KBM-7 (cell line): ENCODE measurements at regions not wholly inside any gene's neighbourhood (a gene's known extent, or its start where the extent isn't known, plus 50 kb on each side); places are given as distances from the start of the nearest gene placed in this dataset.

Experiments
- DNase-seq: peaks from one replicate; pipeline ENCODE4 v3.0.0-alpha.2; 2015
- in situ Hi-C: fragments of 300-500 bp; cut with MboI; formaldehyde crosslinking; loops from 2 replicates; pipeline ENCODE4 v1.14.3; 2020; ENCODE audit warnings: low sequenced_read_pairs, low pct_unique_long_range_greater_than_20kb, mixed read lengths

DNA sequence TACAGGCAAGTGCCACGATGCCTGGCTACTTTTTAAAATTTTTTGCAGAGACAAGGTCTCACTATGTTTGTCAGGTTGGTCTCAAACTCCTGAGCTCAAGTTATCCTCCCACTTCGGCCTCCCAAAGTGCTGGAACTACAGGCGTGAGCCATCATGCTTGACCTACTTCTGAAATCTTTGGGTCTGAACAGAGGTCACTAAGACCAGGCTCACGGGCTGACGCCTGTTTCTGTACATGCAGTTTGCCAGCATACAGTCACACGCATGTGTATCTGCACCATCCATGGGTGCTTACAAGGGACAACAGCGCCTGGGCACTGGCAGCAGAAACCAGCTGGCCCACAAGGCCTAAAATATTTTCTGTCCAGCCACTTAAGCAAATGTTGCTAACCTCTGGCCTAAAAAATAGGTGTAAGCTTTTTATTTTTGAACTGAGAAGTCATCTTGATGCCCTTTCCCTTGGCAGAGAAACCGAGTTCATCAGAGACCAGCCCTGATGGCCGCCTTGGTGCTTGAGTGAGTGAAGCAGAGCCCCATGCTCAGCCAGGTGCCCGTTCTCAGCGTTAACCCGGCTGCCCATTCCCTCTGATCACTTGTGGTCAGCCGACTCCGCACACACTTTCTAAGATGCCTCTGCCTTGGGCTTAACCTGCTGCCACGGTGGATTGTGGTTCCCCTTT is 425.2 kb downstream of the OCA2 start:
- in situ Hi-C loops = no loop called here
- DNase-seq = no peak

GRCh38 chr15:27672537-27672936 is 426.6 kb downstream of the OCA2 start:
- DNase-seq = no peak
- in situ Hi-C loops = no loop called here

DNA sequence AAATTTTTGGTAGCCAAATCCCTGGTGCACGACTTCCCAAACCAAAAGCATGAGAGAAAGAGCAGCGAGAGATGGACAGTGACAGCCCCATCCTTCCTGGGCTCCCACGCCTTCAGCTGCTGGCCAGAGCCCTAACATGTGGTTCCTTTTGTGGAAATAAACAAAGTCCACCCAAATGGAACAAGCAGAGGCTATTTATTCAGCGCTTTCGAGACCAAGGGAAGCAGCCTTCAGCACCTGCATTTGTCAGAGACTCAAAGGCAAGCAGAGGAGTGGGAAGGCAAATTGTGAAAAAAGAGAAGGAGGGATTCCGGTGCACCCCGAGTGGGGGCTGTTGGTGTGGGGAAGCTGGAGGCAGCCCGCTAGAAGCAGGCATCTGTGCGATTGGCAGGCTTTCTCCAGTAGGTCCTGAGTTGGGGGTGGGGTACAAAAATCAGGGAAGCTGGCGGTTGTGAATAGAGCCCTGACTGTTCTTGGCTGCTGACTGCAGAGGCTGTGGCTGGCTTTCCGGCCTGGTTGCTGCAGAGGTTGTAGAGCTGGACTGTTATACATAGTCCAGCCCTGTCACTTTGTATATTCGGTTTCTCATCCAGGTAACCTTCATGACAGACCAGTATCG is 427.2 kb downstream of the OCA2 start:
- no peak for DNase-seq
- in situ Hi-C loops = no loop called here

GRCh38 chr15:27670486-27671209 is 428.5 kb downstream of the OCA2 start:
- no peak for DNase-seq
- in situ Hi-C loops = no loop called here

GRCh38 chr15:27669641-27670040 is 429.5 kb downstream of the OCA2 start:
- in situ Hi-C loops = no loop called here
- no peak for DNase-seq

DNA sequence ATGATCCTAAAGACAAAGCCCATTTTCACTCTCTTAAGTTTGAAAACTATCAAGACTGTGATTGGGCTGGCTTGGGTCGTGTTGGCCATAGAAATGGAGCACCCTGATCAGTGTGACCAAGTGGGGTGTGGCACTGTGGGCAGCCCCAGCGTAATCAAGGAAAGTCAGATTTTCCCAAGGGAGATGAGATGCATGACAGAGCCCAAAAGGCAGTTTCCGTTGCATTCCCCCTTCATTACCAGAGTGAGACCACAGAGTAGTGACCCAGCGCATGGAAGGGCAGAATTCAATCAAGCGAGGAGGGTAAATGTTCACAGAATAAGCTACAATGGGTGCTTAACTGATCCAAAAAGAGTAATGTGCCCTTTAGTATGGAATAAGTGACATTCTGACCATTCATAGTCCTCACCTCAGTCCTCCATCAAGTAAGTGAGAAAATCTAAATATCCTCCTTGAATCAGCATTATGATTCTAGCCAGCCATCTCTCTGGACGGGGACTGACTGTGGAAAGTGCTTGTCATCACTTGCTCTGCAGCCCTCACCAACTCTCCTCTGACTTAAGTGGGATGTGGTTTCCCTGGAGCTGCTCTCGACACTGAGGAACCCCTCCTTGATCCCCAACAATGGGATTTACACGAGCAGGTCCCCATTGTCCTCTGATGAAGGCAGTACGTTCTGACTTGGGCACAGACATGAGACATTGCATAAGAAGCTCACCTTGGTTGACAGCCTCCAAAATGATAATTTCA is 430.5 kb downstream of the OCA2 start:
- no peak for DNase-seq
- in situ Hi-C loops = no loop called here

GRCh38 chr15:27665002-27665401 is 434.1 kb downstream of the OCA2 start:
- DNase-seq = peak; percentile 37
- in situ Hi-C loops = no loop called here

- in situ Hi-C loops = no loop called here
Measured at GRCh38 chr15:27662892-27663291, 436.2 kb downstream of the OCA2 start.

DNA sequence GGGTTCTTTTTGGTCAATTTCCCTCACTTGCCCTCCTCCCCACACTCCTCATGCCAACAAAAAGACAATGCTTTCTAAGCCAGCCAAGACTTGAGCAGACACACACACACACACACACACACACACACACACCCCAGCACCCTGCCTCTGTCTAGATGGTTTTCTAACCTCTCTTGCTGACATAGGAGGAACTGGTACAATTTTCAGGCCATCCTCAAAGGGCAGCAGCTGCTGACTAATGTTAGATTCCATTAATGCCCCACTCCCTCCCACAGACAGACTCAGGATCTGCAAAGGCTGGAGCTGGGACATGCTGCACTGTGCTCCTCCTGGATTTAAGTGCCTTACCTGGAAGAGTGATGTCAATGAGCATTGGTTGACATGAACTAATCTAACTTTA is 438.4 kb downstream of the OCA2 start:
- in situ Hi-C loops = no loop called here
- no peak for DNase-seq

More at GRCh38 chr15:27662892-27663291, 436.2 kb downstream of the OCA2 start:
- DNase-seq = no peak

DNA sequence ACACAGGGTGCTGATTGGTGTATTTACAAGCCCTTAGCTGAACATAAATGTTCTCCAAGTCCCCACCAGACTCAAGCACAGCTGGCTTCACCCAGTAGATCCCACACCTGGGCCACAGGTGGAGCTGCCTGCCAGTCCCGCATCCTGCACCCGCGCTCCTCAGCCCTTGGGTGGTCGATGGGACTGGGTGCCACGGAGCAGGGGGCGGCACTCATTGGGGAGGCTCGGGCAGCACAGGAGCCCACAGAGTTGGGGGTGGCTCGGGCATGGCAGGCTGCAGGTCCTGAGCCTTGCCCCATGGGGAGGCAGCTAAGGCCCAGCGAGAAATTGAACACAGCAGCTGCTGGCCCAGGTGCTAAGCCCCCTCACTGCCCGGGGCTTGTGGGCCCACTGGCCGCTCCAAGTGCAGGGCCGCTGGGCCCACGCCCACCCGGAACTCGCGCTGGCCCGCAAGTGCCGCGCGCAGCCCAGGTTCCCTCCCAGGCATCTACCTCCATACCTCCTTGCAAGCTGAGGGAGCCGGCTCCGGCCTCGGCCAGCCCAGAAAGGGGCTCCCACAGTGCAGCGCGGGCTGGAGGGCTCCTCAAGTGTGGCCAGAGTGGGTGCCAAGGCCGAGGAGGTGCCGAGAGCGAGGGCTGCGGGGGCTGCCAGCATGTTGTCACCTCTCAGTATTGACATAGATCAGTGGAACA is 442.7 kb downstream of the OCA2 start:
- in situ Hi-C loops = no loop called here
- no peak for DNase-seq

GRCh38 chr15:27655056-27655455 is 444.1 kb downstream of the OCA2 start:
- in situ Hi-C loops = no loop called here
- DNase-seq = no peak

DNA sequence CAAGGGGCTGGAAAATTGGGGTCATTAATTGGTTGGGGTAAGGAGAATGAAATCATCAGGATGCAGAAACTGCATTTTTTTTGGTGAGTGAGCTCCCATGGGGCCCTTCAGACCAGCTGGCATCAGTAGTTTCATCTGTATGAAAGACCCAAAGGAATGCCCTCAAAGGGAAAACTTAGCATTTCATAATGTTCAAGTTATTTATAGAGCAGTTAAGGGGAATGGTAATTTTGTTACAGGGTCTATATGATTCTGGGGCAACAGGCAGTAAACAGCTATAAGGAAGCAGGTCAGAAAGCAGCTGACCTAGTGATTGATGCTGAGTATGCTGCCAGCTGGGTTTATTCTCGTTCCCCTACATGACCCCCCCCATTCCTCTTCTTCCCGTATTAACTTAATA is 448.9 kb downstream of the OCA2 start:
- no peak for DNase-seq
- in situ Hi-C loops = no loop called here

DNA sequence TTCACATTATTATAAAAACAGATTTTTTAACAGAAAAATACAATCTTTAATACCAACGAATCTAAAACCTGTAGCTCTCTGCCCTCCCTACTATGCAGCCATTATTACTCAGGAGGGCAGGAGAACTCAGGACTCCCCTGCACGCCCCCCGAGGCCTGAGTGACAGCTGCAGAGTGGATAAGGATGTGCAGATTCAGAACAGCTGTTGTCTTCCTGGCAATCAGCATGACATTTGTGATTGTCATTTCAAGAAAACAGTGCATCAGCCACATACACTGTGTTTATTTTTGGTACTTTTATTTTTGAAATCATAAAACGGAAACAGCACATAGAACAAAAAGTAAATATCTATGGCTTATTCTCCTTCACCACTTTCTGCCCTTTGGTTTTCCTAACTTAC is 450.8 kb downstream of the OCA2 start:
- DNase-seq = no peak
- in situ Hi-C loops = no loop called here

DNA sequence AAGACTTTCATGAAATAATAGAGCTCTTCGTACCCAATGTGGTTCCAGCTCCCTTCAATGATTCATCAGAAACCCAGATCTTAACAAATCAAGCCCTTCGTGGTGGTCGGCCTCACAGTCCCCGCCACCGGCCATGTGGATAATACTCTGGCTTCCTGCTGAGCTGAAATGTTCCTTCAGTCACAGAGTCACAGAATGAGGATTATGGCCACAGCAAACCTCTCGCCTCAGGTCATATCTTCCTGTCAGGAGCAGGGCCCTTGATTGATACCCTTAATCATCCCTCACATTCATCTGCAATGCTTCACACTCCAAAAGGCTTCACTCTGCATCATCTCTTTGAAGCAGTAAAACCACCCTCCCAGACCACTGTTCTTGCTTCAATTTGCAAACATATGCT is 452.6 kb downstream of the OCA2 start:
- in situ Hi-C loops = no loop called here
- DNase-seq = no peak

GRCh38 chr15:27645672-27646071 is 453.4 kb downstream of the OCA2 start:
- in situ Hi-C loops = no loop called here
- no peak for DNase-seq

DNA sequence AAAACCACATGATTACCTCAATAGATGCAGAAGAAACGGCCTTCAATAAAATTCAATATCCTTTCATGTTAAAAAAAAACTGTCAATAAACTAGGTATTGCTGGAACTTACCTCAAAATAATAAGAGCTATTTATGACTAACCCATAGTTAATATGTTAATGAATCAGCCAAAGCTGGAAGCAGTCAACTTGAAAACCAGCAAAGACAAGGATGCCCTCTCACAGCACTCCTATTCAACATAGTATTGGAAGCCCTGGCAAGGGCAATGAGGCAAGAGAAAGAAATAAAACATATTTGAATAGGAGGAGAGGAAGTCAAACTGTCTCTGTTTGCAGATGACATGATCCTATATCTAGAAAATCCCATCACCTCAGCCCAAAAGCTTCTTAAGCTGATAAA is 456.1 kb downstream of the OCA2 start:
- DNase-seq = no peak
- in situ Hi-C loops = no loop called here

- in situ Hi-C loops = no loop called here
- no peak for DNase-seq
Measured at GRCh38 chr15:27639595-27639994, 459.5 kb downstream of the OCA2 start.

DNA sequence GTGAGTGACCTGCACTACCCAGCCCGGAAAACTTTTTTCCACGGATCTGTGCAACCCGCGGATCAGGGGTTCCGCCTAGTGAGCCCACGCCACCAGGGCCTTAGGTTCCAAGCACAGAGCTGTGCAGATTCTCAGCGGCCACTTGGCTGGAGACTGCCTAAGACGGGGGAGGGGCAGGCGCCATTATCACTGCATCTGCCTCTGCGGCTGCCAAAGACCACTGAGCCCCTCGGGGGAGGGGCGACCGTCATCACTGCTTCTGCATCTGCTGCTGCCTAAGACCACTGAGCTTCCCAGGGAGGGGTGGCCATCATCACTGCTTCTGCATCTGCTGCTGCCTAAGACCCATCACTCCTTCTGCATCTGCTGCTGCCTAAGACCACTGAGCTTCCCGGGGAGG is 460.2 kb downstream of the OCA2 start:
- in situ Hi-C loops = no loop called here
- DNase-seq = no peak

GRCh38 chr15:27635916-27636315 is 463.2 kb downstream of the OCA2 start:
- in situ Hi-C loops = no loop called here
- no peak for DNase-seq
